GM21360 (cell line): ENCODE measurements at regions not wholly inside any gene's neighbourhood (a gene's known extent, or its start where the extent isn't known, plus 50 kb on each side); places are given as distances from the start of the nearest gene placed in this dataset.

Experiments
- ATAC-seq: cut with Tn5 transposase; IDR thresholded peaks from one replicate; pipeline ENCODE4 v1.9.1; 2021; ENCODE audit warnings: mild to moderate bottlenecking, moderate library complexity; ENCODE audit not compliant: unreplicated experiment

- ATAC-seq = no peak
These were observed 125.0 kb upstream of the JUN start for GRCh38 chr1:58908561-58909560.

GRCh38 chr1:58909914-58910681, 126.3 kb upstream of the JUN start:
- no peak for ATAC-seq

GRCh38 chr1:58911841-58912499, 128.1 kb upstream of the JUN start:
- ATAC-seq = no peak

- ATAC-seq = no peak
These were observed 131.1 kb upstream of the JUN start for GRCh38 chr1:58914925-58915324.

GRCh38 chr1:58917436-58917835, 133.6 kb upstream of the JUN start:
- ATAC-seq = no peak

GRCh38 chr1:58919226-58919958, 135.5 kb upstream of the JUN start:
- ATAC-seq = no peak

GRCh38 chr1:58919959-58920321, 136.1 kb upstream of the JUN start:
- no peak for ATAC-seq

- no peak for ATAC-seq
These were observed 137.5 kb upstream of the JUN start for GRCh38 chr1:58921342-58921741.

GRCh38 chr1:58921751-58922150, 137.9 kb upstream of the JUN start:
- ATAC-seq = no peak

GRCh38 chr1:58922302-58923089, 138.6 kb upstream of the JUN start:
- peak; percentile 98 for ATAC-seq

- ATAC-seq = no peak
These were observed 139.2 kb upstream of the JUN start for GRCh38 chr1:58923090-58923470.

GRCh38 chr1:58924016-58924565, 140.2 kb upstream of the JUN start:
- ATAC-seq = no peak

- no peak for ATAC-seq
These were observed 141.0 kb upstream of the JUN start for GRCh38 chr1:58924821-58925220.

GRCh38 chr1:58925247-58925646, 141.4 kb upstream of the JUN start:
- no peak for ATAC-seq

GRCh38 chr1:58926152-58926551, 142.3 kb upstream of the JUN start:
- no peak for ATAC-seq

- ATAC-seq = no peak
These were observed 143.3 kb upstream of the JUN start for GRCh38 chr1:58927041-58927721.

- no peak for ATAC-seq
These were observed 143.9 kb upstream of the JUN start for GRCh38 chr1:58927722-58928085.

GRCh38 chr1:58928514-58928913, 144.7 kb upstream of the JUN start:
- ATAC-seq = no peak

- ATAC-seq = no peak
These were observed 146.0 kb upstream of the JUN start for GRCh38 chr1:58929671-58930325.
